ENCODE measurements at regions not wholly inside any gene's neighbourhood (a gene's known extent, or its start where the extent isn't known, plus 50 kb on each side); places are given as distances from the start of the nearest gene placed in this dataset.

DNA sequence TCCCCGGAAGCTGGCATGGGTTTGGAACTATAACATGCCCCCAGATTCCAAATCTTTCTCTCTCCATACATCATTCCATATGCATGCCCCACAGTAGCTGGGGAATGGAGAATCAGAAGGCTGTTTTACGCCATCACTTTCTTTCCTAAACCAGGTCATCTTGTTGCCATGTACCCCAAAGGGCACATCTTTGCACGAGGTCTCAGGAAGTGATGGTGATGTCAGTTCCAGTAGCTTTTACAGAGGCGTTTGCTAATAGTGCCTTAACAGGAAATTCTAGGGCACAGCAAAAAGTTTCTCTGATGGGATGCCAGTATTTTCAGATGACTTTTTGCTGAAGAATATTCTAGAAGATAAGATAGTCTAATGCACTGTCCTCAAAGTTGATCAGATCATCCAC is 241.5 kb downstream of the MAF start:
- no peak for DNase-seq
- Histone ChIP-seq H3K36me3 (replicated peaks in 1 of 2) (no peaks in the 10 kb centered on the region), H3K27ac (no peak overlapping the region), H3K4me1 (replicated peaks in 1 of 2) (no peaks in the 10 kb centered on the region), H3K9me3 (replicated peaks in 1 of 3) (no peaks in the 10 kb centered on the region), H3K4me3 (no peak overlapping the region), H3K27me3 (no peaks in the 10 kb centered on the region)
- intact Hi-C loops (cut with DNase I): no loop called here
- TF ChIP-seq, protein P1, sequence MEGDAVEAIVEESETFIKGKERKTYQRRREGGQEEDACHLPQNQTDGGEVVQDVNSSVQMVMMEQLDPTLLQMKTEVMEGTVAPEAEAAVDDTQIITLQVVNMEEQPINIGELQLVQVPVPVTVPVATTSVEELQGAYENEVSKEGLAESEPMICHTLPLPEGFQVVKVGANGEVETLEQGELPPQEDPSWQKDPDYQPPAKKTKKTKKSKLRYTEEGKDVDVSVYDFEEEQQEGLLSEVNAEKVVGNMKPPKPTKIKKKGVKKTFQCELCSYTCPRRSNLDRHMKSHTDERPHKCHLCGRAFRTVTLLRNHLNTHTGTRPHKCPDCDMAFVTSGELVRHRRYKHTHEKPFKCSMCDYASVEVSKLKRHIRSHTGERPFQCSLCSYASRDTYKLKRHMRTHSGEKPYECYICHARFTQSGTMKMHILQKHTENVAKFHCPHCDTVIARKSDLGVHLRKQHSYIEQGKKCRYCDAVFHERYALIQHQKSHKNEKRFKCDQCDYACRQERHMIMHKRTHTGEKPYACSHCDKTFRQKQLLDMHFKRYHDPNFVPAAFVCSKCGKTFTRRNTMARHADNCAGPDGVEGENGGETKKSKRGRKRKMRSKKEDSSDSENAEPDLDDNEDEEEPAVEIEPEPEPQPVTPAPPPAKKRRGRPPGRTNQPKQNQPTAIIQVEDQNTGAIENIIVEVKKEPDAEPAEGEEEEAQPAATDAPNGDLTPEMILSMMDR (IDR thresholded peaks at IDR 0.05): no peak
- no peak for TF ChIP-seq POLR2A (IDR thresholded peaks at IDR 0.05)
- WGBS, 4 donors: 46 to 75% (median 58%) methylated on average over 3 to 4 of the region's 4 CpGs

DNA sequence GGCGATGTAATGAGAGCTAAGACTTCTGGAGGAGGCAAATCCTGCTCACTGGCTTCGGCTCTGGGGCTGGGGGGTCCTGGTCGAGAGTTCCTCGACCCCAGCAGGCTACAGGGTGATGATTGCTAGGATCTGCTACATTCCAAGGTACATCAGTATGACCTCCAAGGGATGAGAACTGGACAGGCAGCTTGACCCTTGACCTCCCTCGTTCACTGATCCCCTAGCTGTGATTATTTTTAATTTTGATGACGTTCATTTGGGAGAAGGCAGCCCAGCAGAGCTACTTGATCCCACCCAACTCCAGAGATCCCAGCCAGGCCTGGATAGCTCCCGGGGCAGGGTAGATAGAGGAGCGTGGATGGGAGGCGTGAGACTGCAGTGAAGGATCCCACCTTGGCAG is 242.3 kb downstream of the MAF start:
- no peaks in the 10 kb centered on the region for H3K4me1 ChIP-seq (replicated peaks in 1 of 2)
- intact Hi-C loops (cut with DNase I): no loop called here

DNA sequence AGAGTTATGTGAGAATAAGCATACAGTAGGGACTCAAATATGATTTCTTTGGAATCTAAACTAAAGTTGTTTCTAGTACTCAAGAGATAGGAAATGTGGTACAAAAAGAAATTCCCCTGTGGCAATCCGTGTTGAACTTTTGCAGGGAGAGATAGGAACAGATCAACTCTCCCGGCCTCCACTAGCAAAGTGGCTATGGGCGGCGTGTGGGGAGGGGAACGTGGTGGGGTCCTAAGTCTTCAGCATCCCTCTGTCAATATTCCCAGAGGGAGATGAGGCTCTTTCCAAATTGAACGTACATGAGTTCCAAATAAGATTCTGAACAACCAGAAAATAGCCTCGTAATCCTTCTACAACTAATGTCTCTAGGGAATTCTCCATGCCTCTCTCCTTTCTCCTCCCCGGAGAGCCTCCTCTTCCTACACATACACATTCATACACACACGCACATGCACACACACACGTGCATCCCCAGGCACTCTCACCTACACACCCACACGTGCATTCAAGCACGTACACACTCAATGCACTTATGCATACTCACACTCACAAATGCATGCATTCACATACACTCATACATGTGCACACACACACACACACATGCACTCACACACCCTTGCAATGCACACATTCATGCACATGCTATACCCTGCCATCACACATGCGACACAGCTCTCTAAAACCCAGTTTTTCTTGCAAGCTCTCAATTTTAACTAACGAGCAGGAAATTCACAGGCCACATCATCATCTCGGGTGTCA is 244.8 kb downstream of the MAF start:
- no peak overlapping the region for H3K27ac ChIP-seq
- no peaks in the 10 kb centered on the region for H3K27me3 ChIP-seq
- intact Hi-C loops (cut with DNase I): no loop called here
- DNase-seq: no peak
- no peaks in the 10 kb centered on the region for H3K9me3 ChIP-seq (replicated peaks in 1 of 3)
- H3K4me3 ChIP-seq: no peak overlapping the region
- WGBS, 4 donors: 84 to 87% (median 85%) methylated on average over 15 of the region's 15 CpGs
- H3K4me1 ChIP-seq (replicated peaks in 1 of 2): no peaks in the 10 kb centered on the region
- TF ChIP-seq POLR2A (IDR thresholded peaks at IDR 0.05): no peak
- TF ChIP-seq, protein P1 (IDR thresholded peaks at IDR 0.05): no peak
- H3K36me3 ChIP-seq (replicated peaks in 1 of 2): no peaks in the 10 kb centered on the region

More for the DNA sequence above, 242.3 kb downstream of the MAF start:
- Histone ChIP-seq H3K27me3 (no peaks in the 10 kb centered on the region), H3K9me3 (replicated peaks in 1 of 3) (no peaks in the 10 kb centered on the region), H3K27ac (no peak overlapping the region), H3K4me3 (no peak overlapping the region), H3K36me3 (replicated peaks in 1 of 2) (no peaks in the 10 kb centered on the region)
- DNase-seq: no peak
- TF ChIP-seq, protein P1 (IDR thresholded peaks at IDR 0.05): no peak
- TF ChIP-seq POLR2A (IDR thresholded peaks at IDR 0.05): no peak
- 85 to 88% (median 86%) methylated on average over 8 to 9 of the region's 9 CpGs for WGBS, 4 donors

DNA sequence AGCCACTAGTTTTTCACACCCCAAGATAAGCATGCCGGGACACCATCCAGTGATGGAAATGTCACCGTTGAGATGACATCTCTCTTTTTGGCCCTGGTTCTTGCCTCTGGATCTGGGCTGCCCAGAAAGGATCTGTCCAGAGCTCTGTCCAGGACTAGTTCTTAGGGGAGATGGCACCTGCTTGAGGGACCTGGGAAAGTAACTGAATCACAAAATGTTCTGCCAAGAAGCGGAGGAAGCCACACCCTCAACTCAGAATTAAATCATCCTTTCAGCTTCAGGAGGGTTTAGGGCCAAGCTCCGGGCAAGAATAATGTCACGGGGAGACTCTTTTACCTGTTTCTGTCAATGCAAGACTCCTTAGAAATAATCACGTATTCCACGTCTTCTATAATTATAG is 248.6 kb downstream of the MAF start:
- Histone ChIP-seq H3K27me3 (no peaks in the 10 kb centered on the region), H3K4me1 (replicated peaks in 1 of 2) (peaks cover 0 to 5% of the 10 kb centered on the region in 2 donors), H3K9me3 (replicated peaks in 1 of 3) (no peaks in the 10 kb centered on the region), H3K4me3 (no peak overlapping the region), H3K36me3 (replicated peaks in 1 of 2) (no peaks in the 10 kb centered on the region), H3K27ac (no peak overlapping the region)
- no peak for TF ChIP-seq POLR2A (IDR thresholded peaks at IDR 0.05)
- TF ChIP-seq, protein P1 (IDR thresholded peaks at IDR 0.05): no peak
- intact Hi-C loops (cut with DNase I): no loop called here
- DNase-seq: no peak
- WGBS, 4 donors: 84 to 98% (median 89%) methylated on average over 6 to 7 of the region's 7 CpGs

Measured in adrenal gland (tissue), 9 donors.